Uterus (tissue), 3 donors: ENCODE measurements at regions not wholly inside any gene's neighbourhood (a gene's known extent, or its start where the extent isn't known, plus 50 kb on each side); places are given as distances from the start of the nearest gene placed in this dataset.

Experiments used
- DNase-seq, 2 donors: peaks; one replicate each; pipeline ENCODE4 v3.0.0-alpha.2; 2019 to 2020
- H3K27ac ChIP-seq, 2 donors: fragments of 200-600 bp; sonication (generic); 1 replicate in 1 of 2; 2 replicates in 1 of 2; pipeline ENCODE4 v1.5.1; 2016 to 2018
- H3K27me3 ChIP-seq, 2 donors: fragments of 200-600 bp; sonication (generic); one replicate each; pipeline ENCODE4 v1.5.1; 2018 to 2019; ENCODE audit warnings: control low read depth in 1 of 2
- H3K36me3 ChIP-seq, 2 donors: fragments of 200-600 bp; sonication (generic); one replicate each; pipeline ENCODE4 v1.5.1; 2019; ENCODE audit warnings: control low read depth in 1 of 2
- H3K4me1 ChIP-seq, 2 donors: fragments of 200-600 bp; sonication (generic); one replicate each; pipeline ENCODE4 v1.5.1; 2018 to 2019; ENCODE audit warnings: control low read depth in 1 of 2
- H3K4me3 ChIP-seq, 2 donors: fragments of 200-600 bp; sonication (generic); 1 replicate in 1 of 2; 2 replicates in 1 of 2; pipeline ENCODE4 v1.5.1; 2018 to 2019; ENCODE audit warnings: mild to moderate bottlenecking in 1 of 2
- H3K9me3 ChIP-seq, 2 donors: fragments of 200-600 bp; sonication (generic); one replicate each; pipeline ENCODE4 v1.5.1; 2019; ENCODE audit warnings: control low read depth in 1 of 2
- POLR2A ChIP-seq, 2 donors: fragments of 450-650 bp; IDR thresholded peaks; one replicate each; pipeline ENCODE4 v1.6.1; 2016; ENCODE audit warnings: antibody characterized with exemption in 2 of 2, mild to moderate bottlenecking in 1 of 2, moderate library complexity in 1 of 2
- intact Hi-C: fragments of 100-400 bp; cut with DNase I; formaldehyde crosslinking; loops from one replicate; pipeline ENCODE4 v1.15.1; 2023; ENCODE audit warnings: low total_unique reads
- TF ChIP-seq, protein P1 (sequence below), 4 experiments: fragments of 200-600 bp in 2 of 4; fragments of 450-650 bp in 2 of 4; sonication (generic) in 2 of 4; IDR thresholded peaks; one replicate each; pipeline ENCODE4 v1.5.1; 2016 to 2019; ENCODE audit warnings: antibody characterized with exemption in 4 of 4, mild to moderate bottlenecking in 2 of 4, moderate library complexity in 1 of 4
- donor health status: DM: yes; HTN: yes; CAD: no.

DNA sequence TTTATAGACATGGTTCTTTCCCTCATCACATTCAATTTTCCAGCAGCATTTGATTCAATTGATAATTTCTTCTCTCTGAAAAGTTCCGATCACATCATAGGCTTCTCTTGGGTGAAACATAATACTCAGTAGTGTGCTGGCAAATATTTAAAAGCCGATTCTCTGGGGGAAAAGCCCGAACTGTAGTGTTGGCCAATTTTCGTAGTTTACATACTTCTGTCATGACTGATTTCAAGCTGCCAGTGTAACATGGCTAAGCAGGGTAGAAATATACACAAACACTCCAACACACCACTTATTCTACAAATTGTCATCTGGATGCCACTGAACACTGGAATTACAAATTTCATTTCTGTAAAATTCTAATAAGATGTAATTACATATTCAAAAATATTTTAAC, 56.1 kb upstream of the FREM2 start:
- Histone ChIP-seq H3K4me1 (no peaks in the 10 kb centered on the region), H3K4me3 (no peak overlapping the region), H3K27me3 (no peaks in the 10 kb centered on the region), H3K9me3 (no peaks in the 10 kb centered on the region), H3K27ac (no peak overlapping the region), H3K36me3 (no peaks in the 10 kb centered on the region)
- intact Hi-C loops, result no loop called here
- TF ChIP-seq, protein P1, sequence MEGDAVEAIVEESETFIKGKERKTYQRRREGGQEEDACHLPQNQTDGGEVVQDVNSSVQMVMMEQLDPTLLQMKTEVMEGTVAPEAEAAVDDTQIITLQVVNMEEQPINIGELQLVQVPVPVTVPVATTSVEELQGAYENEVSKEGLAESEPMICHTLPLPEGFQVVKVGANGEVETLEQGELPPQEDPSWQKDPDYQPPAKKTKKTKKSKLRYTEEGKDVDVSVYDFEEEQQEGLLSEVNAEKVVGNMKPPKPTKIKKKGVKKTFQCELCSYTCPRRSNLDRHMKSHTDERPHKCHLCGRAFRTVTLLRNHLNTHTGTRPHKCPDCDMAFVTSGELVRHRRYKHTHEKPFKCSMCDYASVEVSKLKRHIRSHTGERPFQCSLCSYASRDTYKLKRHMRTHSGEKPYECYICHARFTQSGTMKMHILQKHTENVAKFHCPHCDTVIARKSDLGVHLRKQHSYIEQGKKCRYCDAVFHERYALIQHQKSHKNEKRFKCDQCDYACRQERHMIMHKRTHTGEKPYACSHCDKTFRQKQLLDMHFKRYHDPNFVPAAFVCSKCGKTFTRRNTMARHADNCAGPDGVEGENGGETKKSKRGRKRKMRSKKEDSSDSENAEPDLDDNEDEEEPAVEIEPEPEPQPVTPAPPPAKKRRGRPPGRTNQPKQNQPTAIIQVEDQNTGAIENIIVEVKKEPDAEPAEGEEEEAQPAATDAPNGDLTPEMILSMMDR (IDR thresholded peaks at IDR 0.05), result no peak
- TF ChIP-seq POLR2A (IDR thresholded peaks at IDR 0.05), result no peak
- no peak for DNase-seq

DNA sequence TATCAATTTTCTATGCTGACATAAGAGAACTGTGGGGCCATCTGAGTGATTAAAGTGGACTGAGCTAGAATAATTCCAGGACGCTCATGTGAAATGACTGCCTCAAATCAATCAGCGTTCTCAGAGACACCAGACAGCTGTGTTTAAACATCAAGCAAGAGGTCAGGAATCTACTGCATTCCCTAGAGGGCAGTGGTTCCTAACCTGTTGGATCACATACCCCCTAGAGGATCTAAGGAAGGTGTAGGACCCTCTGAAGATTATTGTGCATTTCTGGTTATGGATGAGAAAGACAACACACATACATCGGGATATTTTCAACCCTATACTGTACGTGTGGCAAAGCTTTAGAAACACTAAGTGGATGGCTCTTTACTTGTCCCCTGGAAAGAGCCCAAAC, 51.8 kb upstream of the FREM2 start:
- Histone ChIP-seq H3K27ac (no peak overlapping the region), H3K4me1 (no peaks in the 10 kb centered on the region), H3K36me3 (no peaks in the 10 kb centered on the region), H3K4me3 (no peak overlapping the region), H3K9me3 (no peaks in the 10 kb centered on the region), H3K27me3 (no peaks in the 10 kb centered on the region)
- TF ChIP-seq POLR2A (IDR thresholded peaks at IDR 0.05), result no peak
- TF ChIP-seq, protein P1 (IDR thresholded peaks at IDR 0.05), result no peak
- DNase-seq, result no peak
- intact Hi-C loops, result no loop called here

DNA sequence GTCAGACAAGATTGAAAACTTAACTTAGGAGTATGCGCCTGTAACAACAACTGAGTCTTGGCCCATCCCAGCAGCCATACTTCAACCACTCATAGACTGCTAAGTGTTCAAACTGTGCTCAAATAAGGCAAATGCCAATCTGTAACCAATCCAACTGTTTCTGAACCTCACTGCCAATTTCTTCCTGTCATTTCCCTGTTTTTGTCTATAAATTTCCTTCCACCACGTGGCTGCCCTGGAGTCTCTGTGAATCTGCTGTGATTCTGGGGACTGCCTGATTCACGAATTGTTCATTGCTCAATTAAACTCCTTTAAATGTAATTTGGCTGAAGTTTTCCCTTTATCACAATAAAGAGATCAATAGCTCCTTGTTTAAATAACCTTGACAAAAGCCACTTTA, 50.8 kb upstream of the FREM2 start:
- TF ChIP-seq, protein P1 (IDR thresholded peaks at IDR 0.05), result no peak
- no peaks in the 10 kb centered on the region for H3K4me1 ChIP-seq
- intact Hi-C loops, result no loop called here
- H3K36me3 ChIP-seq, result no peaks in the 10 kb centered on the region
- H3K4me3 ChIP-seq, result no peak overlapping the region
- no peak for DNase-seq
- no peaks in the 10 kb centered on the region for H3K27me3 ChIP-seq
- no peaks in the 10 kb centered on the region for H3K9me3 ChIP-seq
- no peak overlapping the region for H3K27ac ChIP-seq

DNA sequence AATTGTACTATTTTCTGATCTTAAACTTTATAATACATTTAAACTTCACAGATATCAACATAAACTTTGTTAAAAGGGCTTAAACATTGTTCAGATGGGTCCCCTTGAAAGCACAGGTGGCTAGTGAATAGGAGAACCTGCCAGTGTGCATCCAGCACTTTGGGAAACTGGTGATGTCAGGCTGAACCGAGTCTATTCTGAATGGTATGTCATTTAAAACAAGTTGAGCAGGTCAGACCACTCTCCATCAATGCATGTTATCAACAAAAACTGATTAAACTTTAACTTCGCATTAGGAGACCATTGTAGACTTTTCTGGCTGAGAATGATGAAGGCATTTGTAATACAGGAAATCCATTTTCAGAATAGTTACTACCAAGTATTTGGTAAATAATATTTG, 50.1 kb upstream of the FREM2 start:
- H3K4me3 ChIP-seq, result no peak overlapping the region
- H3K9me3 ChIP-seq, result no peaks in the 10 kb centered on the region
- DNase-seq, result no peak
- no peaks in the 10 kb centered on the region for H3K36me3 ChIP-seq
- H3K27me3 ChIP-seq, result no peaks in the 10 kb centered on the region
- H3K27ac ChIP-seq, result no peak overlapping the region
- no peak for TF ChIP-seq POLR2A (IDR thresholded peaks at IDR 0.05)
- TF ChIP-seq, protein P1 (IDR thresholded peaks at IDR 0.05), result no peak
- intact Hi-C loops, result no loop called here
- no peaks in the 10 kb centered on the region for H3K4me1 ChIP-seq
